ENCODE measurements at regions not wholly inside any gene's neighbourhood (a gene's known extent, or its start where the extent isn't known, plus 50 kb on each side); places are given as distances from the start of the nearest gene placed in this dataset.

DNA sequence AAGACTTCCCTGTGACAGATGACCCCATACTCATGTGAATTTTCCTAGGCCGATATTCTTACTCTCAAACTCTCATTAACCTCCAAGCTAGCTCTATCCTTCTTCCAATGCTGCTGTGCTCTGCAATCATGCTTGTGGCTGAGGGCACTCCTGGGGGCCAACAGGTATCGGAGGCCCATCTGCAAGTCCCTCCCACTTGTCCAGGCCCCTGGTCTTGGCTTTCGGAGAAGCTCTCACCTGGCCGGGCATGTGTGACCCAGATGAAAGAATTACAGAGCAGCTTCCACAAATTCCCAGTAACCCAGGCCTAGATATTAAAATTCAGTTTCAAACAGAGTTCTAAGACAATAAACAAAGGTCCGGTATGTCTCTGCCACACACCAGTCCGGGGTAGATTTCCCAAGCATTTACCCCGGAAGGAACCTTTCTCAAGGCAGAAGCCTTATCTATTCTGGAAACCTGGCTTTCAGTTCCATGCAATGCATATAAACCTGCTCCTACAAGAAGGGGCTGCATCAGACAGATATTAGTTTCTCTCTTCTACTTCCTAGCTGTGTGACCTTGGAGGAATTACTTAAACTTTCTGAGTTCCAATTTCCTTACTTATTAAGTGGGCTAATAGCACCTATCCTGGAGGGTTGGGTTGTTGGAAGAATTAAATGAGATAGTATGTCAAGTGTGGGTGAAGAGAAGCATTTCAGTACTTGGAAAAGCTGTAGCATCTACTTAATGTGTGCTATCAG, 270.8 kb downstream of the PTTG2 start:
- no peak overlapping the region for H4K8ac ChIP-seq (ENCODE audit: low read depth, low read length)
- DNase-seq, result no peak
- H3K27ac ChIP-seq (ENCODE audit: low read depth, low read length), result no peak overlapping the region
- H3K9ac ChIP-seq (ENCODE audit: low read length), result no peak overlapping the region
- H3K27me3 ChIP-seq (ENCODE audit: insufficient read depth, low read length, poor library complexity), result no peaks in the 10 kb centered on the region
- H3K79me1 ChIP-seq (ENCODE audit: low read length), result no peaks in the 10 kb centered on the region
- H3K79me2 ChIP-seq (ENCODE audit: control insufficient read depth, insufficient read depth, low read length), result no peaks in the 10 kb centered on the region
- no peak overlapping the region for H3K4ac ChIP-seq (ENCODE audit: low read depth, low read length)
- no peak overlapping the region for H2AK5ac ChIP-seq (ENCODE audit: low read length)
- H3K4me1 ChIP-seq (ENCODE audit: control insufficient read depth, low read depth, low read length), result no peaks in the 10 kb centered on the region
- WGBS (ENCODE audit: extremely low coverage, insufficient coverage, low lambda C conversion rate), result no CpG with 5 or more reads among the region's 7 CpGs
- H3K18ac ChIP-seq (ENCODE audit: low read length), result no peak overlapping the region
- no peaks in the 10 kb centered on the region for H3K36me3 ChIP-seq (ENCODE audit: control insufficient read depth, insufficient read depth, low read length)
- no peak overlapping the region for H4K5ac ChIP-seq (ENCODE audit: low read length)
- no peak overlapping the region for H2BK120ac ChIP-seq (ENCODE audit: low read depth, low read length)
- H3K56ac ChIP-seq (ENCODE audit: low read length), result no peak overlapping the region
- no peak overlapping the region for H2BK5ac ChIP-seq (ENCODE audit: low read length)
- no peak overlapping the region for H3K23ac ChIP-seq (ENCODE audit: low read length)
- H3K4me3 ChIP-seq (ENCODE audit: low read length), result no peak overlapping the region
- H3K4me2 ChIP-seq (ENCODE audit: low read length), result no peak overlapping the region
- H2BK15ac ChIP-seq (replicated peaks; ENCODE audit: low read depth), result no peak overlapping the region

GRCh38 chr4:38231626-38232025, 271.4 kb downstream of the PTTG2 start:
- WGBS (ENCODE audit: extremely low coverage, insufficient coverage, low lambda C conversion rate), result no CpG with 5 or more reads among the region's 4 CpGs

DNA sequence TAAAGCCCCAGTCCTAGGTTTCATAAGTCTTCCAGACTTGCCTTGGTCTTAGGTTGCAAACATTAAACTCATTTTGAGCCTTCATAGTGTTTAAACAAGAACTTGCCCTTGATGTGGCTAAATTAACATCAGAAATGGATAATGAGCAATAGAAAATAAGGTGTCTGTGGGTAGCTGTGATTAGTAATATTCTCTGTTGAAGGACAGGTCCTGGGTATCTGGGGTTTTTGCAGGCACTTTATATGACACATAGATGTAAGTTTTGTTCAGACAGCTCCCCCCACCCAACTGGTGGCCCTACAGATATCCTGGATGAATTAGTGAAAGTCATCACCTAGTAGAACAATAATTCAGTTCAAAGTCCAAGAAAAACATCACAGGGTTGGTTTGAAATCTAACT, 272.5 kb downstream of the PTTG2 start:
- Histone ChIP-seq H3K23ac (ENCODE audit: low read length) (no peak overlapping the region), H3K27me3 (ENCODE audit: insufficient read depth, low read length, poor library complexity) (no peaks in the 10 kb centered on the region), H2BK5ac (ENCODE audit: low read length) (no peak overlapping the region), H4K5ac (ENCODE audit: low read length) (no peak overlapping the region), H3K4me2 (ENCODE audit: low read length) (no peak overlapping the region), H3K56ac (ENCODE audit: low read length) (no peak overlapping the region), H2BK15ac (replicated peaks; ENCODE audit: low read depth) (no peak overlapping the region), H3K4me3 (ENCODE audit: low read length) (no peak overlapping the region), H4K8ac (ENCODE audit: low read depth, low read length) (no peak overlapping the region), H3K4me1 (ENCODE audit: control insufficient read depth, low read depth, low read length) (no peaks in the 10 kb centered on the region), H3K79me1 (ENCODE audit: low read length) (no peaks in the 10 kb centered on the region), H3K27ac (ENCODE audit: low read depth, low read length) (no peak overlapping the region), H3K9ac (ENCODE audit: low read length) (no peak overlapping the region), H3K79me2 (ENCODE audit: control insufficient read depth, insufficient read depth, low read length) (no peaks in the 10 kb centered on the region), H2AK5ac (ENCODE audit: low read length) (no peak overlapping the region), H3K4ac (ENCODE audit: low read depth, low read length) (no peak overlapping the region), H3K18ac (ENCODE audit: low read length) (no peak overlapping the region), H3K36me3 (ENCODE audit: control insufficient read depth, insufficient read depth, low read length) (no peaks in the 10 kb centered on the region), H2BK120ac (ENCODE audit: low read depth, low read length) (no peak overlapping the region)
- no peak for DNase-seq

More at GRCh38 chr4:38231626-38232025, 271.4 kb downstream of the PTTG2 start:
- no peaks in the 10 kb centered on the region for H3K36me3 ChIP-seq (ENCODE audit: control insufficient read depth, insufficient read depth, low read length)
- H3K18ac ChIP-seq (ENCODE audit: low read length), result no peak overlapping the region
- no peak for DNase-seq
- H4K8ac ChIP-seq (ENCODE audit: low read depth, low read length), result no peak overlapping the region
- no peaks in the 10 kb centered on the region for H3K27me3 ChIP-seq (ENCODE audit: insufficient read depth, low read length, poor library complexity)
- no peak overlapping the region for H2AK5ac ChIP-seq (ENCODE audit: low read length)
- H2BK15ac ChIP-seq (replicated peaks; ENCODE audit: low read depth), result no peak overlapping the region
- no peak overlapping the region for H3K9ac ChIP-seq (ENCODE audit: low read length)
- no peak overlapping the region for H3K4ac ChIP-seq (ENCODE audit: low read depth, low read length)
- H4K5ac ChIP-seq (ENCODE audit: low read length), result no peak overlapping the region
- H3K56ac ChIP-seq (ENCODE audit: low read length), result no peak overlapping the region
- no peaks in the 10 kb centered on the region for H3K79me1 ChIP-seq (ENCODE audit: low read length)
- no peaks in the 10 kb centered on the region for H3K79me2 ChIP-seq (ENCODE audit: control insufficient read depth, insufficient read depth, low read length)
- H3K23ac ChIP-seq (ENCODE audit: low read length), result no peak overlapping the region
- no peak overlapping the region for H3K4me2 ChIP-seq (ENCODE audit: low read length)
- no peak overlapping the region for H2BK5ac ChIP-seq (ENCODE audit: low read length)
- H3K4me3 ChIP-seq (ENCODE audit: low read length), result no peak overlapping the region
- no peak overlapping the region for H3K27ac ChIP-seq (ENCODE audit: low read depth, low read length)
- H2BK120ac ChIP-seq (ENCODE audit: low read depth, low read length), result no peak overlapping the region
- H3K4me1 ChIP-seq (ENCODE audit: control insufficient read depth, low read depth, low read length), result no peaks in the 10 kb centered on the region

GRCh38 chr4:38233727-38234480, 273.7 kb downstream of the PTTG2 start:
- H3K9ac ChIP-seq (ENCODE audit: low read length), result no peak overlapping the region
- WGBS (ENCODE audit: extremely low coverage, insufficient coverage, low lambda C conversion rate), result no CpG with 5 or more reads among the region's 6 CpGs
- H2BK15ac ChIP-seq (replicated peaks; ENCODE audit: low read depth), result no peak overlapping the region

GRCh38 chr4:38235354-38235753, 275.2 kb downstream of the PTTG2 start:
- DNase-seq, result no peak
- no peak overlapping the region for H3K4me2 ChIP-seq (ENCODE audit: low read length)
- no peaks in the 10 kb centered on the region for H3K4me1 ChIP-seq (ENCODE audit: control insufficient read depth, low read depth, low read length)
- no peak overlapping the region for H3K27ac ChIP-seq (ENCODE audit: low read depth, low read length)
- no CpG with 5 or more reads among the region's 3 CpGs for WGBS (ENCODE audit: extremely low coverage, insufficient coverage, low lambda C conversion rate)
- no peak overlapping the region for H3K23ac ChIP-seq (ENCODE audit: low read length)
- no peak overlapping the region for H2AK5ac ChIP-seq (ENCODE audit: low read length)
- no peak overlapping the region for H3K9ac ChIP-seq (ENCODE audit: low read length)
- H2BK5ac ChIP-seq (ENCODE audit: low read length), result no peak overlapping the region
- H4K5ac ChIP-seq (ENCODE audit: low read length), result no peak overlapping the region
- H3K56ac ChIP-seq (ENCODE audit: low read length), result no peak overlapping the region
- no peak overlapping the region for H4K8ac ChIP-seq (ENCODE audit: low read depth, low read length)
- H3K27me3 ChIP-seq (ENCODE audit: insufficient read depth, low read length, poor library complexity), result no peaks in the 10 kb centered on the region
- H3K79me1 ChIP-seq (ENCODE audit: low read length), result no peaks in the 10 kb centered on the region
- H3K79me2 ChIP-seq (ENCODE audit: control insufficient read depth, insufficient read depth, low read length), result no peaks in the 10 kb centered on the region
- H3K4ac ChIP-seq (ENCODE audit: low read depth, low read length), result no peak overlapping the region
- H2BK120ac ChIP-seq (ENCODE audit: low read depth, low read length), result no peak overlapping the region
- no peak overlapping the region for H3K18ac ChIP-seq (ENCODE audit: low read length)
- H2BK15ac ChIP-seq (replicated peaks; ENCODE audit: low read depth), result no peak overlapping the region
- H3K36me3 ChIP-seq (ENCODE audit: control insufficient read depth, insufficient read depth, low read length), result no peaks in the 10 kb centered on the region
- H3K4me3 ChIP-seq (ENCODE audit: low read length), result no peak overlapping the region

More at GRCh38 chr4:38233727-38234480, 273.7 kb downstream of the PTTG2 start:
- no peaks in the 10 kb centered on the region for H3K4me1 ChIP-seq (ENCODE audit: control insufficient read depth, low read depth, low read length)
- no peak overlapping the region for H3K18ac ChIP-seq (ENCODE audit: low read length)
- H4K8ac ChIP-seq (ENCODE audit: low read depth, low read length), result no peak overlapping the region
- H2AK5ac ChIP-seq (ENCODE audit: low read length), result no peak overlapping the region
- H3K4ac ChIP-seq (ENCODE audit: low read depth, low read length), result no peak overlapping the region
- DNase-seq, result no peak
- no peaks in the 10 kb centered on the region for H3K36me3 ChIP-seq (ENCODE audit: control insufficient read depth, insufficient read depth, low read length)
- H3K27me3 ChIP-seq (ENCODE audit: insufficient read depth, low read length, poor library complexity), result no peaks in the 10 kb centered on the region
- H3K56ac ChIP-seq (ENCODE audit: low read length), result no peak overlapping the region
- H3K4me2 ChIP-seq (ENCODE audit: low read length), result no peak overlapping the region
- H2BK5ac ChIP-seq (ENCODE audit: low read length), result no peak overlapping the region
- no peak overlapping the region for H4K5ac ChIP-seq (ENCODE audit: low read length)
- no peak overlapping the region for H3K27ac ChIP-seq (ENCODE audit: low read depth, low read length)
- no peak overlapping the region for H2BK120ac ChIP-seq (ENCODE audit: low read depth, low read length)
- no peaks in the 10 kb centered on the region for H3K79me1 ChIP-seq (ENCODE audit: low read length)
- no peaks in the 10 kb centered on the region for H3K79me2 ChIP-seq (ENCODE audit: control insufficient read depth, insufficient read depth, low read length)
- no peak overlapping the region for H3K4me3 ChIP-seq (ENCODE audit: low read length)
- H3K23ac ChIP-seq (ENCODE audit: low read length), result no peak overlapping the region
